Activated naive CD4-positive, alpha-beta T cell treated with Interleukin-2 at 50 U/mL for 16 hours (primary cell): ENCODE measurements at regions not wholly inside any gene's neighbourhood (a gene's known extent, or its start where the extent isn't known, plus 50 kb on each side); places are given as distances from the start of the nearest gene placed in this dataset.

Source experiments
- DNase-seq: peaks from one replicate; pipeline ENCODE4 v3.0.0-alpha.2; 2020

DNA sequence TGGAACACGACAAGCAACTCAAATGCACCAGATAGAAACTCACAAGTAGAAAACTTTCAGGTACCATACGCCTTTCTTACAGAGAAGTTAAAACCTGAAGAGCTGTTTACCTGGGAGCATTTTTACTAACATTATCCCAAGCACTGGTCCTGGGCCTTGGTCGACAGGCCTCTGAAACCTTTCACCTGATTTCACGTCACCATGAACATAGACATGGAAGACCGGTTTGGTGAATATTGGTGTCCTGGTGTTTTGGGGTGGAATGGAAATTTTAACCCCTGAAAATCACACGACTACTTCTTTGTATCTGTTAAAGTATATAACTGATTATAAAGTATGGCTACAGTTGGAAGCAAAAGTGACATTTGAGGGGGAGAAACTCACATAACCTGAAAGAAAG, 176.6 kb upstream of the ARGLU1 start:
- no peak for DNase-seq

DNA sequence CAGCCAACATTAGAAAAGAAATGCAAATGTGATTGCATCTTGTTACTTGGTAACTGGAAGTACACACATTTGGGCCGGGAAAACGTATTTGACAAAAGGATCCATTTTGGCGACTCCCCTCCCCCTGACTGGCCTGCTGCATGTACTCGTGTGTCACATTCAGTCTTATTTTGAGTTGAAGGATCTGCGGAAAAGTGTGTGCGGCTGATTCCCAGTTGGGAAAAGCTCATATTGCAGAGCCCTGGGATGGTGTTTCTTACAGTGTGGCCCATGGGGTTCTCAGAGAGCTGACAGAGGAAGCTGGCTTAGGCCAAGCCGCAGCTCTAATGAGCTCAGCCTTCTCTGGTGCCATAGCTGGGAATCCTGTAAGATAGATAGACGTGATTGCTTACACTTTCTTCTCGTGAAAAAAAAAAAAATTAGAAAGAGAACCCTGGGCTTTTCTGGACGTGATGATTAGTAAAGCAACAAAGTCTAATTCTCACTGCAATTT, 170.3 kb upstream of the ARGLU1 start:
- no peak for DNase-seq

- DNase-seq, result no peak
Measured at GRCh38 chr13:106736941-106737340, 169.0 kb upstream of the ARGLU1 start.

DNA sequence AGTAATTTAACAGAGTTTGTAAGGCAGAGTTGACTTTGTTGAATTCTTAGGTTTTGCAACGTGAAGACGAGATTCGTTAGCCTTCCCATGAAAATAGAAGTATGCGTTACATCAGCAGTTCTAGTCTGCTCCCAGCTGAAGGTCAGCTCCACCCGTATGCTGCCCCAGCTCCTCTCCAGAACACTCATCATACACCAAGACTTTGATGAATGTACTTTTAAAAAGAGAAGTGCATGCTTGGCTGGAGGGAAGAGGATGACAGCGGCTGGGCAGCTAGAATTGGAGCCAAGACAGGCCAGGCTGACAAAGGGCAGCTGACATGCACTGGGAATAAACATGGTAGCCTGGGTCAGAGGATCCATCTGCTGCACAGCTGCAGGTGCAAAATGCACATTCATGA, 166.3 kb upstream of the ARGLU1 start:
- no peak for DNase-seq

DNA sequence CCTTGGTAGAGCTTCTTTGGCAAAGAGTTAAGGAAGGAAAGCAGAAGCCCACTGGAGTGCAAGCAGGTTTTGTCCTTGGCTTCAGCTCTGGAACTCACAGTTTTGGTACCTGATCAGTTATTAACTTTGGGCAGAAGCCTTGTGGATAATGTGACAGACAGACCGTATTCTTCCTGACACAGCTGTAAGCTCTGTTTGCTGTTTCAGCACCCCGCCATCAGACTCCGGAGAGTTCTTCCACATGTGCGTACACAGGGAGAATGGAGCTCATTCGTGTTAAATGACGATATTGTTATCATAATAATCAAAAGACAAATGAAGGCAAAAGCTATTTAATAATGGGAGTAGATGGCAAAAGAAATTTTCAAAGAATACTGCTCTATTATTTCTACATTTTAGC, 155.1 kb upstream of the ARGLU1 start:
- DNase-seq, result no peak

DNA sequence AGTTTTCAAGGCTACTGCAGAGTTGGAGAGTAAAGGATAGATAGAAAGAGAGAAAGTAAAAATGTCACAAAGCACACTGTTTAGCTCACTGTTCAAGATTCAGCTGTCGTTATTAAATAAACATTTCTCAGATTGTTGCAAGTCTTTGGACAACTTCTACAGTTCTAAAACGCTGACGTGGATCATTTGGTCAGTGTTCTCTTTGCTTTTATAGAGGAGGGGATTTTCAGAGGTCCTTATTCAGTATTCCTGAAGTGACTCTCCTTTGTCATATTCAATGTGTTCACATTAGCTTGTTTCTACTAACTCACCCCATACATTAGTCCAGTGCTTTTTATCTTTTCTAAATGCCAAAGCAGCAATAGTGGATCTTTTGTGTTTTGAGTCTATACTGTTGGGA, 154.7 kb upstream of the ARGLU1 start:
- DNase-seq, result no peak

DNA sequence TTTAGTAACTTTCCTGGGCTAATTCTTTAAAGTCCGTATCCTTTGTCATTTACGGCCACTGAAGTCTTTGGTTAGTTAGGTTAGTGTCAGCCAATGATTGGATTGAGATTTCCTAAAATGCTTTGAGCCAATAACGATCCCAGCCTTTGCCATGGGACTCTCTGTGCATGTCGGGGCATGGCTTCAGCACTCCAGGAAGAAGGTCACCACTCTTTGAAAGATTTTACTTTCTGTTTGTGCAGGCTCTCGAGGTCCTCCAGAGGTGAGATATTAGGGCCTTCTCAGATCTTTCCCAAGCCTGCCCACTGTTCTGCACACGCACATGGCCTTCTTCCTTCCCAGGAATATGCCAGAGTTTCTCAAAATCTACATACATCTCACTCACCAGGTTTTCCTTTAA, 153.7 kb upstream of the ARGLU1 start:
- no peak for DNase-seq

DNA sequence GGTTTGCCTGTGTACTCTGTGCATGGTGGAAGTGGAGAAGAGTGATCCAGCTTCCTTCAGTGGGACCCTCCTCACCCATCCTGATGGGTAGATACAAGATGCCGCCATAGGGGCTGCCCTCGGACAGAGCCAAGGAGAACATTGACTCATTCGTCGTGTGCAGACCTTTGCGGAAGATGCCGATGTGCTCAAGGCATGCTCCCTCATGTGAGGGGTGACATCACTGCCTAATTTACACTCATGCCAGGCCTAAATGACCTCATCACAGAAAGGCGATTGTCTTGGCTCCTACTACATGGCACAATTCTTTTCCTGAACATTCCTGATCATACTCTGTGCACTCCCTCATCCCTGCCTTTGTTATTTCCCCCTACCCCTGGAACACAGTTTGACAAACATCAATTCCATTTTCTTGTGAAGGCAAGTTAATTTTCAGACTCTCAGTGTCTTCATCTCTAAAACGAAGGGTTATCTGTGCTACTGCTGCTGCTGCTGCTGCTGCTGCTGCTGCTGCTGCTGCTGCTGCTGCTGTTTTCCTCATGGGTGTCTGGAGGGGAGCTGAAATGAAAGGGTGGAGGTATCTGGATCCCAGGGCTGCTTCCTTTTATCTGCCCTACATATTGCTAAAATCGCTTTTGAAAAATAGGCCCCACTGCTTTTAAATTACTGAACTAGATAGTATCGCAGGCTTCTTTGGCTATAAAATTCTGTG, 146.5 kb upstream of the ARGLU1 start:
- DNase-seq, result no peak

GRCh38 chr13:106712381-106712780, 144.4 kb upstream of the ARGLU1 start:
- DNase-seq, result no peak

GRCh38 chr13:106710266-106710665, 142.3 kb upstream of the ARGLU1 start:
- no peak for DNase-seq

DNA sequence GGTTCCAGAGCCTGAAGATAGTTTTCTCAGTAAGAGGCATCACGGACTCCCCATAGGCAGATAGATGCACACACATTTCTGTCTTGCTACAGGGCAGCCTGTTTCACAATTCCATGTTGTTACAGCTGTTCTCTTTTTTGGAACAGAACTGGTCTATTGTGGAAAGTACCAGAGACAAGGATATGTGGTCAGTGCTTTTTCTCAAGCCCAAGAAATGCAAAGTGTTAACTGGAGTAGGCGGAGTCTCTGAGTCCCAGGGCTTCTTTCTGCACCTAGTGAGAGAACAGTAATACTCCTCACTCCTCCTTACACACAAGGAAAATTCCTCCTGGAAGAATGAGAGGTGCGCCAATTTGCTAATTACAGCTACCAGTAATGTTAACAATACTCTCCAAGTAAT, 141.6 kb upstream of the ARGLU1 start:
- no peak for DNase-seq

- DNase-seq, result no peak
Measured at GRCh38 chr13:106702505-106702904, 134.6 kb upstream of the ARGLU1 start.

DNA sequence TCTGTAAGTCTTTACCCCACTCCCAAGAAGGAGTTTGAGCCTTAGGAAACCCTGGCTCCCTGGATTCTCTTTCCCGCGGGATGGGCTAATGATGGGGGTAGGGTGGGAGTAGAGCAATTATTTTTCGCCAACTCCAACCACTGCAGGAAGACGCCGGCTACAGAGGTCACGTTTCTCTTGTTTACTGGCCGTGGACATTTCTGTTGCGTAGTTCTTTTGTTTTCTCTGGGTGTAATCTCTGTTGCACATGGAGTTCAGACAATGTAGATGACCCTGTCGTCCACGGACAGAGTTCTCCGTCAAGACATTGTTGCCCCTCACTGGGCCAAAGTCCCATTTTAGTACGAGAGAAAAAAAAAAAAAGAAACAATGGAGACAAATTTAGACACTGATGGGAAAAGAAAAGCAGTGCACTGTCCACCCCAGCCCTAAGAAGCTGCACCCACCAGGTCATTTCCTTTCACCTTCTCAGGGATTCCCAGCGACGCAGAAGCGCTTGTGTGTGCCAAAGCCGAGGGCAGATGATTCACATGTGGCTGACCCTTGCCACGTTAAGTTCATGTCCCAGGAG, 133.9 kb upstream of the ARGLU1 start:
- DNase-seq, result no peak

DNA sequence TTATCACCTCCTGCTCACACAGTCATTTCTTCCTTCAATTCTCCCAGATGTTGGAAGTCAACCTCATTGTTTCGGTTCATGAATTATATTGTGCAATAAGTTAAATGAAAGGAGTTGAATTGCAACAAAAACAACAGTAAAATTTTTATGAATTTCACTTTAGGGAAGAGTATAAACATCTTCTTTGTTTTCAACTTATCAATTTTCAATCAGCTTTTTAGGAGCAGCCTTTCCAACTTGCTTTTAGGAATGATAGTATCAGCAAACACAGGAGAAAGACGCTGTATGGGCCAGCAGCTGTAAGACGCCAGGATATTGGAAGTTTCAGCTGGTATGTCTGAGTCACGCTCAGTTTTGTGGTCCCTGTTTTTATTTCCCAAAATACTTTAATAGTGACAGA, 132.5 kb upstream of the ARGLU1 start:
- DNase-seq, result no peak

DNA sequence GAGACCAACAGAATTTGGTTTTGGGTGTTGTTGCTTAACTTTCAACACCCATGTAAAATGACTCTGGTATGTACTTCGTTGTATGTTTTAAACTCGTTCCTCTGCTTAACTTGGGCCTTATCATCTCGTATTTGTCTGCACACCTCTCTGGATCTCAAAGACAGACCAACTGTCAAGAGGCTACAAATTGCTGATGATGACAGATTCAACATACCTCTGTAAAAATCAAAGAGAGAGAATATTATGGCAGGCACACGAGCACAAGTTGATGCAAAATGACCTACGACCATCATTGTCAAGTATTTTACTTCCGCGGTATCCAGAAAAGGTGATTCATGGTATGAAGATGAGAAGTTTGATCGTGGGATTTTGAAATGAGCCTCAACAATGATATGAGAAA, 132.1 kb upstream of the ARGLU1 start:
- DNase-seq, result no peak

DNA sequence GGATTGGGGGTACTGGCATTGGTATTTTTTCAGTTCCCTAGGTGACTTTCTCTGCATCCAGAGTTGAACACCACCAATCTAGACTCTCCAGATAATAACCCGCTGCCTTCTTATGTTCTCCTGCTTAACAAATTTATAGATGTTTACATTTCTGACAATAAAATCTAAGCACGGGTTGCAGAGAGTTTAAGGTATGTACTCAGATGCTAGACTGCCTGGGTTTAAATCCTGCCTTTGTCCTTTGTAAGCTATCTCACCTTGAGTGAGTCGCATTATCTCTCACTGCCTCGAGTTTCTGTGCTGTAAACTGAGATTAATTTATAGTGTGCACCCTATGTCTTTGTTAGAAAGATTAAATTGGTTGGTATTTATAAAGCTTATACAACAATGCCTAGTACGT, 131.4 kb upstream of the ARGLU1 start:
- no peak for DNase-seq

- DNase-seq, result no peak
Measured at GRCh38 chr13:106696719-106697118, 128.8 kb upstream of the ARGLU1 start.

- DNase-seq, result no peak
Measured at GRCh38 chr13:106696140-106696539, 128.2 kb upstream of the ARGLU1 start.

DNA sequence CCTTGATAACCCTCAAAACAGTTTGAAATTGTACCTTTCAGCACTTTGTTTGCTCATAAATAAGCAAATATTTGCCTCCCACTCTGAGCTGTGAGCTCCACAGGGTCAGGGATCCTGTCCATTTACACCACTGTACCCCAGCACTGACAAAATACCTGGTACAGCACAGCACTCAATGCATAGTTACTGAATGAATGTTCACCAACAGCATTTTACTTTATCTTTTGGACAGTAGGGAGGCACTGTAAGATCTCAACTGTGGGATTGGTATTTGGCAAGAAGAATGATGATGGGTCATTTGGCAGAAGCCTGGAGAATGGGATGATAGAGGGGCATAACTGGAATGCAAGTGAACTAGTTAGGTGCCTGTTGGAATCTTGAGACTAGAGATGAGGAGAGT, 127.2 kb upstream of the ARGLU1 start:
- no peak for DNase-seq

- no peak for DNase-seq
Measured at GRCh38 chr13:106691861-106692260, 123.9 kb upstream of the ARGLU1 start.

DNA sequence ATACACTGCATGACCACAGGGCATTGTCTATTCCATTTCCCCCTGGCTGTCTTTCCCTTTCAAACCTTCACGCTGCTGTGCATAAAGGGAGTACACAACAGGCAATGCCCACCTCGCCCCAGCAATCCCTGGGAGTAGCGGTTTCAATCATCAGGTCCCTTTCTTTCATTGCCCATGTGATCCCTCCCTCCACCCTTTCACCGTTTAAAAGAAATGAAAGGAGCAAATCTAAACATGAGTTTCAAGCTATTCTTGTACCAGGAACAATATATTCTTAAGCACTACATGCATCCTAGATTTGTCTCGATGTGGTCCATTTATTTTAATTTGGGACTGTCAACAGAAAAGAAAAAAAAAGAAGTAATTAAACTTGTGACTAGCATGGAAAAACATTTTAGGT, 123.4 kb upstream of the ARGLU1 start:
- no peak for DNase-seq

DNA sequence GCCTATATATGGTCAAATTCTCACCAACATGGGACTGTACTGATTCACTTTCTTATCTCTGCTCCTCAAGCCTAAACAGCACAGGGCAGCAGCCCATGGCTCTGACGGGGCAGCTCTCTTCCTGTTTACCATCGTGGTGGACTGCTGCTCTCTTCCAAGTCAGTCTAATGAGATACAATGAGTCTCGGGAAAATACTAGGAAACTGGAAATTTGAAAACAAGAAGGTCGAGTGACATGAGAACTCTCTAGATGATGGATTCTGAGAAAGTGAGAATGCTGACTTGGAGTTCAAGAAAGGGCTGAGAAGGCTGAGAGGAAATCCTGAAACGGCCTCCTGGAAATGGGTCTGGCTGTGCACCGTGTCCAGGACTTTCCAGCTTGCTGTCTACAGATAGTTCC, 122.8 kb upstream of the ARGLU1 start:
- DNase-seq, result no peak

GRCh38 chr13:106689906-106690305, 122.0 kb upstream of the ARGLU1 start:
- no peak for DNase-seq

DNA sequence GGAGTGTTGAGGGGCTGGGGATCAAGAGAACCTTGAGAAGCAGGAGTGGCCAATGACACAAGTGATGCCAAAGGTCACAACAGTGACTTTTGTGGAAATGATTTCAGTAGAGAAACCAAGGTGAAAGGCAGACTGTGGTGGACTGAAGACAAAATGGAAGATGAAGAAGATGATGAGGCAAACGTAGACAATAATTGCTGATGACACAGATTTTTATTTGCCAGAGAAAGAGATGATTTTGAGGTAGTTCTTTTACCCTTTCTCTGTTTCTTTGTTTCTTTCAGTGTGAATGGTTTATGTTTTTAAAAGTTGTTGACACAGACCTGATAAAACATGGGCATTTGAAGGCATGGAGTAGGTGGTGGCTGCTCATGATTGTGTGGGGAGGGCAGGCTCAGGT, 121.0 kb upstream of the ARGLU1 start:
- no peak for DNase-seq

GRCh38 chr13:106686163-106686562, 118.2 kb upstream of the ARGLU1 start:
- no peak for DNase-seq
